Right cardiac atrium (tissue), 5 donors: ENCODE measurements at regions not wholly inside any gene's neighbourhood (a gene's known extent, or its start where the extent isn't known, plus 50 kb on each side); places are given as distances from the start of the nearest gene placed in this dataset.

Experiments used
- ATAC-seq, 2 donors: fragments of 200-7000 bp; cut with Tn5 transposase; one replicate each; pipeline versions ENCODE4 v1.8.0 to v1.9.1; 2020; ENCODE audit warnings: moderate library complexity in 2 of 2, mild to moderate bottlenecking in 1 of 2
- DNase-seq, 3 donors: peaks; one replicate each; pipeline ENCODE4 v3.0.0-alpha.2; 2020
- H3K27ac ChIP-seq: one replicate; pipeline ENCODE4 v1.5.1; 2013; ENCODE audit warnings: mild to moderate bottlenecking, low read length, control low read depth, moderate library complexity
- H3K27me3 ChIP-seq: one replicate; pipeline ENCODE4 v1.6.1; 2013; ENCODE audit not compliant: control insufficient read depth, insufficient read depth
- H3K4me1 ChIP-seq: one replicate; pipeline ENCODE4 v1.6.1; 2013; ENCODE audit warnings: low read length; ENCODE audit not compliant: control insufficient read depth, insufficient read depth
- H3K4me3 ChIP-seq: one replicate; pipeline ENCODE4 v1.5.1; 2013; ENCODE audit warnings: low read length, control low read depth
- H3K9me3 ChIP-seq: one replicate; pipeline ENCODE4 v1.6.1; 2013; ENCODE audit warnings: low read length; ENCODE audit not compliant: control insufficient read depth
- WGBS: extraction: QIAGEN DNeasy Blood & Tissue Kit; methylation state at CpG from one replicate; pipeline ENCODE4 v1.1.7; 2013; 5-methylcytosine and 5-hydroxymethylcytosine counted together
- intact Hi-C, 4 donors: fragments of 100-400 bp; cut with DNase I; formaldehyde crosslinking; loops; one replicate each; pipeline versions ENCODE4 v1.11.0 to v1.14.0; 2022 to 2023
- donor health status: healthy with polysubstance abuse.
- donor health status: DM: no; HTN: yes; CAD: no.
- donor health status: DM: no; HTN: no; CAD: no.
- donor health status: DM: no; HTN: yes; CAD: no; lungs with severe emphysema.
- donor health status: DM: yes; HTN: yes; CAD: no.

- DNase-seq (no peak), ATAC-seq (no peak)
- intact Hi-C loops = no loop called here
- 94% methylated on average over 1 of the region's 1 CpG for WGBS
- no peaks in the 10 kb centered on the region for H3K27me3 ChIP-seq
- H3K4me3 ChIP-seq = no peak overlapping the region
- no peak overlapping the region for H3K27ac ChIP-seq
- H3K4me1 ChIP-seq = no peaks in the 10 kb centered on the region
- no peaks in the 10 kb centered on the region for H3K9me3 ChIP-seq
Measured at GRCh38 chr11:92841719-92842118, 127.7 kb upstream of the MTNR1B start.

GRCh38 chr11:92843455-92843854 is 126.0 kb upstream of the MTNR1B start:
- intact Hi-C loops = no loop called here
- ATAC-seq = no peak
- no peaks in the 10 kb centered on the region for H3K9me3 ChIP-seq

GRCh38 chr11:92844197-92844596 is 125.3 kb upstream of the MTNR1B start:
- Histone ChIP-seq H3K4me3 (no peak overlapping the region), H3K9me3 (no peaks in the 10 kb centered on the region), H3K27ac (no peak overlapping the region), H3K4me1 (no peaks in the 10 kb centered on the region), H3K27me3 (no peaks in the 10 kb centered on the region)
- DNase-seq = no peak
- intact Hi-C loops = no loop called here
- no peak for ATAC-seq
- WGBS = 95% methylated on average over 13 of the region's 13 CpGs

More at GRCh38 chr11:92843455-92843854, 126.0 kb upstream of the MTNR1B start:
- H3K4me3 ChIP-seq = no peak overlapping the region
- DNase-seq = no peak
- no peaks in the 10 kb centered on the region for H3K4me1 ChIP-seq
- H3K27ac ChIP-seq = no peak overlapping the region
- no peaks in the 10 kb centered on the region for H3K27me3 ChIP-seq
- WGBS = 89% methylated on average over 4 of the region's 4 CpGs

- WGBS = 80% methylated on average over 4 of the region's 4 CpGs
- ATAC-seq = no peak
- no peaks in the 10 kb centered on the region for H3K27me3 ChIP-seq
Measured at GRCh38 chr11:92845390-92845789, 124.1 kb upstream of the MTNR1B start.

GRCh38 chr11:92845805-92846204 is 123.6 kb upstream of the MTNR1B start:
- intact Hi-C loops = no loop called here
- Histone ChIP-seq H3K4me3 (no peak overlapping the region), H3K4me1 (no peaks in the 10 kb centered on the region), H3K27ac (no peak overlapping the region), H3K27me3 (no peaks in the 10 kb centered on the region), H3K9me3 (no peaks in the 10 kb centered on the region)
- DNase-seq = no peak
- whole genome bisulfite sequencing = 70% methylated on average over 2 of the region's 2 CpGs
- no peak for ATAC-seq

More at GRCh38 chr11:92845390-92845789, 124.1 kb upstream of the MTNR1B start:
- Histone ChIP-seq H3K9me3 (no peaks in the 10 kb centered on the region), H3K27ac (no peak overlapping the region), H3K4me1 (no peaks in the 10 kb centered on the region), H3K4me3 (no peak overlapping the region)
- DNase-seq = no peak
- intact Hi-C loops = no loop called here

GRCh38 chr11:92846491-92847125 is 122.8 kb upstream of the MTNR1B start:
- no peak for DNase-seq
- ATAC-seq = no peak
- Histone ChIP-seq H3K27ac (no peak overlapping the region), H3K4me3 (no peak overlapping the region), H3K9me3 (no peaks in the 10 kb centered on the region), H3K4me1 (no peaks in the 10 kb centered on the region), H3K27me3 (no peaks in the 10 kb centered on the region)
- intact Hi-C loops = no loop called here

- ATAC-seq (no peak), DNase-seq (no peak)
- 96% methylated on average over 4 of the region's 4 CpGs for WGBS
- no peaks in the 10 kb centered on the region for H3K27me3 ChIP-seq
- intact Hi-C loops = no loop called here
- H3K9me3 ChIP-seq = no peaks in the 10 kb centered on the region
- no peaks in the 10 kb centered on the region for H3K4me1 ChIP-seq
- no peak overlapping the region for H3K4me3 ChIP-seq
- H3K27ac ChIP-seq = no peak overlapping the region
Measured at GRCh38 chr11:92848578-92848977, 120.9 kb upstream of the MTNR1B start.

GRCh38 chr11:92850296-92850826 is 119.1 kb upstream of the MTNR1B start:
- DNase-seq (no peak), ATAC-seq (no peak)
- 77% methylated on average over 4 of the region's 4 CpGs for WGBS
- H3K9me3 ChIP-seq = no peaks in the 10 kb centered on the region
- no peaks in the 10 kb centered on the region for H3K4me1 ChIP-seq
- H3K4me3 ChIP-seq = no peak overlapping the region
- H3K27me3 ChIP-seq = no peaks in the 10 kb centered on the region
- intact Hi-C loops = no loop called here
- H3K27ac ChIP-seq = no peak overlapping the region

- no peaks in the 10 kb centered on the region for H3K4me1 ChIP-seq
- intact Hi-C loops = no loop called here
- no peak for ATAC-seq
- H3K4me3 ChIP-seq = no peak overlapping the region
- no peaks in the 10 kb centered on the region for H3K27me3 ChIP-seq
- H3K9me3 ChIP-seq = no peaks in the 10 kb centered on the region
- H3K27ac ChIP-seq = no peak overlapping the region
- DNase-seq = no peak
Measured at GRCh38 chr11:92852229-92852628, 117.2 kb upstream of the MTNR1B start.

- peak; percentile 51 to 59 for ATAC-seq
- no peaks in the 10 kb centered on the region for H3K9me3 ChIP-seq
- DNase-seq = peak in 2 of 3 donors; percentile 43 to 58
- 76% methylated on average over 7 of the region's 7 CpGs for WGBS
- H3K4me3 ChIP-seq = no peak overlapping the region
- intact Hi-C loops = no loop called here
- no peaks in the 10 kb centered on the region for H3K27me3 ChIP-seq
- H3K4me1 ChIP-seq = no peaks in the 10 kb centered on the region
- no peak overlapping the region for H3K27ac ChIP-seq
Measured at GRCh38 chr11:92852946-92853345, 116.5 kb upstream of the MTNR1B start.

GRCh38 chr11:92854162-92854561 is 115.3 kb upstream of the MTNR1B start:
- no peaks in the 10 kb centered on the region for H3K4me1 ChIP-seq

GRCh38 chr11:92854952-92855351 is 114.5 kb upstream of the MTNR1B start:
- intact Hi-C loops = no loop called here
- DNase-seq = no peak
- Histone ChIP-seq H3K4me1 (no peaks in the 10 kb centered on the region), H3K27me3 (no peaks in the 10 kb centered on the region), H3K4me3 (no peak overlapping the region), H3K27ac (no peak overlapping the region), H3K9me3 (no peaks in the 10 kb centered on the region)
- 62% methylated on average over 3 of the region's 3 CpGs for WGBS
- no peak for ATAC-seq

More at GRCh38 chr11:92854162-92854561, 115.3 kb upstream of the MTNR1B start:
- intact Hi-C loops = no loop called here
- no peak overlapping the region for H3K4me3 ChIP-seq
- H3K9me3 ChIP-seq = no peaks in the 10 kb centered on the region
- H3K27ac ChIP-seq = no peak overlapping the region
- 80% methylated on average over 5 of the region's 5 CpGs for WGBS
- no peaks in the 10 kb centered on the region for H3K27me3 ChIP-seq
- DNase-seq (no peak), ATAC-seq (no peak)
